B cell (primary cell): ENCODE measurements at regions not wholly inside any gene's neighbourhood (a gene's known extent, or its start where the extent isn't known, plus 50 kb on each side); places are given as distances from the start of the nearest gene placed in this dataset.

Experiments
- ATAC-seq: fragments of 200-7000 bp; cut with Tn5 transposase; one replicate; pipeline ENCODE4 v1.10.0; 2021; ENCODE audit warnings: low read depth, mild to moderate bottlenecking, moderate number of reproducible peaks, moderate library complexity
- CTCF ChIA-PET: fragments of 350-600 bp; sonication (Branson Sonifier 250); formaldehyde crosslinking; loops from one replicate; lab custom pipeline; 2021; ENCODE audit warnings: antibody characterized with exemption, inconsistent platforms; lab: Charles Lee
- POLR2A ChIA-PET: fragments of 350-600 bp; sonication (Branson Sonifier 250); formaldehyde crosslinking; loops from one replicate; lab custom pipeline; 2021; ENCODE audit warnings: antibody characterized with exemption; lab: Charles Lee
- DNase-seq: peaks from one replicate; pipeline ENCODE4 v3.0.0; 2013
- H2AFZ ChIP-seq: 2 replicates; pipeline ENCODE4 v1.6.1; 2012; ENCODE audit warnings: mild to moderate bottlenecking, low read depth, low read length; ENCODE audit not compliant: insufficient read depth, poor library complexity, severe bottlenecking
- H3K27ac ChIP-seq, 2 donors: 1 replicate in 1 of 2; 2 replicates in 1 of 2; pipeline ENCODE4 v1.5.1; 2012 to 2013; ENCODE audit warnings: low read length in 2 of 2, mild to moderate bottlenecking in 2 of 2, moderate library complexity in 1 of 2
- H3K27me3 ChIP-seq, 4 experiments: fragments of 200-600 bp in 1 of 4; sonication (generic) in 1 of 4; replicated peaks in 1 of 4; 1 replicate in 2 of 4; 2 replicates in 2 of 4; pipeline versions ENCODE4 v1.6.1 to v1.7.0; 2013 to 2016; ENCODE audit warnings: low read length in 3 of 4, mild to moderate bottlenecking in 2 of 4, mixed read lengths in 1 of 4, moderate library complexity in 1 of 4; ENCODE audit not compliant: insufficient read depth in 4 of 4, control insufficient read depth in 3 of 4; ENCODE audit errors: control extremely low read depth in 1 of 4
- H3K36me3 ChIP-seq, 2 experiments: replicated peaks in 1 of 2; 1 replicate in 1 of 2; 2 replicates in 1 of 2; pipeline versions ENCODE4 v1.6.1 to v1.7.1; 2013; ENCODE audit warnings: low read length in 1 of 2; ENCODE audit not compliant: insufficient read depth in 2 of 2, control insufficient read depth in 1 of 2; ENCODE audit errors: control extremely low read depth in 1 of 2, extremely low read depth in 1 of 2
- H3K4me1 ChIP-seq, 2 donors: fragments of 200-600 bp in 1 of 2; sonication (generic) in 1 of 2; 1 replicate in 1 of 2; 2 replicates in 1 of 2; pipeline versions ENCODE4 v1.5.1 to v1.6.1; 2013 to 2017; ENCODE audit warnings: low read length in 2 of 2; ENCODE audit not compliant: control insufficient read depth in 2 of 2, insufficient read depth in 2 of 2
- H3K4me2 ChIP-seq: replicated peaks from 2 replicates; pipeline ENCODE3; 2012; ENCODE audit warnings: mild to moderate bottlenecking, low read depth, low read length; ENCODE audit not compliant: poor library complexity, severe bottlenecking
- H3K4me3 ChIP-seq, 5 experiments: fragments of 200-600 bp in 1 of 5; sonication (generic) in 1 of 5; 1 replicate in 3 of 5; 2 replicates in 2 of 5; pipeline versions ENCODE4 v1.5.1 to v1.7.0; 2011 to 2016; ENCODE audit warnings: low read length in 4 of 5, mild to moderate bottlenecking in 4 of 5, low read depth in 2 of 5, control low read depth in 1 of 5, moderate library complexity in 1 of 5; ENCODE audit not compliant: insufficient read depth in 1 of 5; ENCODE audit errors: control extremely low read depth in 1 of 5, extremely low read depth in 1 of 5
- H3K79me2 ChIP-seq: fragments of 200-600 bp; sonication (generic); one replicate; pipeline ENCODE4 v1.6.0; 2016; ENCODE audit warnings: low read length; ENCODE audit not compliant: control insufficient read depth, insufficient read depth
- H3K9ac ChIP-seq: fragments of 200-600 bp; sonication (generic); 2 replicates; pipeline ENCODE4 v1.6.1; 2017; ENCODE audit warnings: mild to moderate bottlenecking, low read length, moderate library complexity
- H3K9me3 ChIP-seq, 3 donors: one replicate each; pipeline versions ENCODE4 v1.6.1 to v1.7.1; 2013; ENCODE audit warnings: low read length in 2 of 3; ENCODE audit not compliant: control insufficient read depth in 2 of 3, insufficient read depth in 1 of 3; ENCODE audit errors: control extremely low read depth in 1 of 3
- H4K20me1 ChIP-seq: 2 replicates; pipeline ENCODE4 v1.6.0; 2012; ENCODE audit warnings: mild to moderate bottlenecking, low read length; ENCODE audit not compliant: insufficient read depth, control insufficient read depth, poor library complexity, severe bottlenecking
- H3K27ac Mint-ChIP-seq: one replicate; pipeline ENCODE4 v1.8.0; 2021; ENCODE audit warnings: mixed read lengths
- H3K27me3 Mint-ChIP-seq: one replicate; pipeline ENCODE4 v1.8.0; 2021; ENCODE audit warnings: mixed read lengths
- H3K4me1 Mint-ChIP-seq: one replicate; pipeline ENCODE4 v1.8.0; 2021; ENCODE audit warnings: mixed read lengths
- H3K4me3 Mint-ChIP-seq: one replicate; pipeline ENCODE4 v1.8.0; 2021; ENCODE audit warnings: mixed read lengths
- H3K9me3 Mint-ChIP-seq: one replicate; pipeline ENCODE4 v1.8.0; 2022; ENCODE audit warnings: mixed read lengths; ENCODE audit not compliant: insufficient read depth
- EZH2 ChIP-seq: IDR thresholded peaks from 2 replicates; pipeline ENCODE4 v1.6.1; 2012; ENCODE audit warnings: borderline replicate concordance, low read depth, mild to moderate bottlenecking, moderate library complexity, low read length; ENCODE audit not compliant: insufficient read depth, poor library complexity, severe bottlenecking
- WGBS: methylation state at CpG from one replicate; pipeline ENCODE4 v1.1.5; 2013; ENCODE audit warnings: missing lambda C conversion rate; ENCODE audit not compliant: insufficient coverage; 5-methylcytosine and 5-hydroxymethylcytosine counted together
- intact Hi-C: fragments of 100-400 bp; cut with micrococcal nuclease; formaldehyde crosslinking; loops from one replicate; pipeline ENCODE4 v1.10.0; 2022
- TF ChIP-seq, protein P1 (sequence below): fragments of 200-600 bp; IDR thresholded peaks from one replicate; pipeline ENCODE4 v1.8.0; 2022; ENCODE audit warnings: antibody characterized with exemption, mild to moderate bottlenecking

DNA sequence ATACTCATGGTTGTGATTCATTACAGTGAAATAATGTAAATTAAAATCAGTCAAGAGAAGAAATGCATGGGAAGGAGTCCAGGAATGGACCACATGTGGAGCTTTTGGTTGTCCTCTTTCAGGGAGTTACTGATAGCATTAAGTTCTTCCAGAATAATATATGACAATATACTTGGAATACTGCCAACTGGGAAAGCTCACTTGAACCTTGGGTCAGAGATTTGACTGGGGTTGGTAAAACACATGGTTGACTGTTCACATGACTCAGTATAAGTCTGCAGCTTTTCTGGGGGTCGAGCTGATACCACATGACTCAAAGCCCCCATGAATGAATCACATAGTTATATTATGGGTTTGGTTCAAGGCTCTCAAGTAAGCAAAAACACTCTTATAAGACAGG is 1109.0 kb upstream of the CHAC2 start:
- no peak overlapping the region for H3K9ac ChIP-seq
- Mint-ChIP-seq H3K4me1 (no peaks in the 10 kb centered on the region), H3K4me3 (no peak overlapping the region), H3K27ac (no peak overlapping the region), H3K9me3 (peaks cover 2% of the 10 kb centered on the region), H3K27me3 (no peaks in the 10 kb centered on the region)
- POLR2A ChIA-PET, result no interaction called here
- no peaks in the 10 kb centered on the region for H3K79me2 ChIP-seq
- H3K9me3 ChIP-seq, result peaks cover 0 to 5% (median 0%) of the 10 kb centered on the region in 3 donors
- no peak for TF ChIP-seq EZH2
- TF ChIP-seq, protein P1, sequence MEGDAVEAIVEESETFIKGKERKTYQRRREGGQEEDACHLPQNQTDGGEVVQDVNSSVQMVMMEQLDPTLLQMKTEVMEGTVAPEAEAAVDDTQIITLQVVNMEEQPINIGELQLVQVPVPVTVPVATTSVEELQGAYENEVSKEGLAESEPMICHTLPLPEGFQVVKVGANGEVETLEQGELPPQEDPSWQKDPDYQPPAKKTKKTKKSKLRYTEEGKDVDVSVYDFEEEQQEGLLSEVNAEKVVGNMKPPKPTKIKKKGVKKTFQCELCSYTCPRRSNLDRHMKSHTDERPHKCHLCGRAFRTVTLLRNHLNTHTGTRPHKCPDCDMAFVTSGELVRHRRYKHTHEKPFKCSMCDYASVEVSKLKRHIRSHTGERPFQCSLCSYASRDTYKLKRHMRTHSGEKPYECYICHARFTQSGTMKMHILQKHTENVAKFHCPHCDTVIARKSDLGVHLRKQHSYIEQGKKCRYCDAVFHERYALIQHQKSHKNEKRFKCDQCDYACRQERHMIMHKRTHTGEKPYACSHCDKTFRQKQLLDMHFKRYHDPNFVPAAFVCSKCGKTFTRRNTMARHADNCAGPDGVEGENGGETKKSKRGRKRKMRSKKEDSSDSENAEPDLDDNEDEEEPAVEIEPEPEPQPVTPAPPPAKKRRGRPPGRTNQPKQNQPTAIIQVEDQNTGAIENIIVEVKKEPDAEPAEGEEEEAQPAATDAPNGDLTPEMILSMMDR, result no peak
- H3K4me2 ChIP-seq, result no peak overlapping the region
- CTCF ChIA-PET, result no interaction called here
- H2AFZ ChIP-seq, result no peak overlapping the region
- no peaks in the 10 kb centered on the region for H3K4me1 ChIP-seq
- H4K20me1 ChIP-seq, result no peaks in the 10 kb centered on the region
- H3K36me3 ChIP-seq, result no peaks in the 10 kb centered on the region
- no peak overlapping the region for H3K27ac ChIP-seq
- WGBS, result no CpG with 5 or more reads among the region's 1 CpG
- H3K4me3 ChIP-seq, result no peak overlapping the region
- DNase-seq (no peak), ATAC-seq (no peak)
- intact Hi-C loops, result no loop called here
- H3K27me3 ChIP-seq, result no peaks in the 10 kb centered on the region

DNA sequence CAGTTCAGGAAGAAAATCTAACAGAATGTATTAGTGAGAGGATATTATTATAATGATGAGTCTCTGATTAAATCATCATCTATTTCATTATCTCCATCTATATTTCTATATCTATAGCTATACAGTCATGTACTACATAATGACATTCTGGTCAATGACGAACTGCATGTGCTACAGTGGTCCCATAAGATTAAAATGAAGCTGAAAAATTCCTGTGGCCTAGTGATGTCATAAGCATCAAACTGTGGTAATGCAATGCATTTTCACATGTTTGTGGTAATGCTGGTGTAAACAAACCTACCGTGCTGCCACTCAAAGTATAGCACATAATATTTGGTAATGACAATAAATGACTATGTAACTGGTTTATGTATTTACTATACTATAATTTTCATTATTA is 1127.9 kb upstream of the CHAC2 start:
- H3K79me2 ChIP-seq, result no peaks in the 10 kb centered on the region
- H3K4me1 ChIP-seq, result no peaks in the 10 kb centered on the region
- ChIA-PET POLR2A (no interaction called here), CTCF (no interaction called here)
- no peak overlapping the region for H3K4me2 ChIP-seq
- no peaks in the 10 kb centered on the region for H3K36me3 ChIP-seq
- no peaks in the 10 kb centered on the region for H3K9me3 ChIP-seq
- no peaks in the 10 kb centered on the region for H4K20me1 ChIP-seq
- no peak overlapping the region for H3K27ac Mint-ChIP-seq
- no peaks in the 10 kb centered on the region for H3K4me1 Mint-ChIP-seq
- intact Hi-C loops, result no loop called here
- H3K4me3 Mint-ChIP-seq, result no peak overlapping the region
- H3K27me3 Mint-ChIP-seq, result no peaks in the 10 kb centered on the region
- DNase-seq (no peak), ATAC-seq (no peak)
- H3K27me3 ChIP-seq, result no peaks in the 10 kb centered on the region
- H3K9me3 Mint-ChIP-seq, result peaks cover 8% of the 10 kb centered on the region
- H3K4me3 ChIP-seq, result no peak overlapping the region
- WGBS, result no CpG with 5 or more reads among the region's 2 CpGs
- no peak overlapping the region for H3K27ac ChIP-seq
- TF ChIP-seq, protein P1, result no peak
- no peak for TF ChIP-seq EZH2
- no peak overlapping the region for H2AFZ ChIP-seq
- no peak overlapping the region for H3K9ac ChIP-seq
